ENCODE measurements at regions not wholly inside any gene's neighbourhood (a gene's known extent, or its start where the extent isn't known, plus 50 kb on each side); places are given as distances from the start of the nearest gene placed in this dataset.

DNA sequence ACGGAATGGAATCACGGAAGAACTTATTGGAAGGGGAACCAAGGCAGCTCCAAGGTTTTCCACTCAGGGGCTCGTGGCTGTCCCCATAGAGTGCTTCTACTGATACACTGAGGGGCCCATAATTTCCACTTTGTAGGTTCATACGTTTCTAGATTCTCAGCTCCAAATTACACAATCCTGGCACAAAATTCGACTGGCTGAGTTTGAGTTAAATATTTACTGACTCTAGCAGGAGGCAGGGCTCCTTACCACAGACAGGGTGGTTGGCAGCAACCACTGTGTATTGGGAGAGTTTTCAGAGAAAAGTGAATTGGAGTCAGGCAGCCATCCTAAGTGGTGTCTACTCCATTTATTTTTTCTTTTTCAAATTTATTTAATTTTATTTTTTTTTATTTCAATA is 55.4 kb upstream of the SEC61G start:
- Histone ChIP-seq H3K4me3 (ENCODE audit: low read depth, low read length) (no peak overlapping the region), H3K27me3 (ENCODE audit: control insufficient read depth, insufficient read depth, low read length) (no peaks in the 10 kb centered on the region), H3K36me3 (ENCODE audit: control insufficient read depth, insufficient read depth, low read length) (no peaks in the 10 kb centered on the region)
- POLR2A ChIA-PET: no interaction called here
- TF ChIP-seq, protein P1, sequence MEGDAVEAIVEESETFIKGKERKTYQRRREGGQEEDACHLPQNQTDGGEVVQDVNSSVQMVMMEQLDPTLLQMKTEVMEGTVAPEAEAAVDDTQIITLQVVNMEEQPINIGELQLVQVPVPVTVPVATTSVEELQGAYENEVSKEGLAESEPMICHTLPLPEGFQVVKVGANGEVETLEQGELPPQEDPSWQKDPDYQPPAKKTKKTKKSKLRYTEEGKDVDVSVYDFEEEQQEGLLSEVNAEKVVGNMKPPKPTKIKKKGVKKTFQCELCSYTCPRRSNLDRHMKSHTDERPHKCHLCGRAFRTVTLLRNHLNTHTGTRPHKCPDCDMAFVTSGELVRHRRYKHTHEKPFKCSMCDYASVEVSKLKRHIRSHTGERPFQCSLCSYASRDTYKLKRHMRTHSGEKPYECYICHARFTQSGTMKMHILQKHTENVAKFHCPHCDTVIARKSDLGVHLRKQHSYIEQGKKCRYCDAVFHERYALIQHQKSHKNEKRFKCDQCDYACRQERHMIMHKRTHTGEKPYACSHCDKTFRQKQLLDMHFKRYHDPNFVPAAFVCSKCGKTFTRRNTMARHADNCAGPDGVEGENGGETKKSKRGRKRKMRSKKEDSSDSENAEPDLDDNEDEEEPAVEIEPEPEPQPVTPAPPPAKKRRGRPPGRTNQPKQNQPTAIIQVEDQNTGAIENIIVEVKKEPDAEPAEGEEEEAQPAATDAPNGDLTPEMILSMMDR (IDR thresholded peaks at IDR 0.05; ENCODE audit: insufficient read depth, low read depth, low read length): no peak
- DNase-seq (ENCODE audit: low read depth): no peak
- CTCF ChIA-PET: no interaction called here

DNA sequence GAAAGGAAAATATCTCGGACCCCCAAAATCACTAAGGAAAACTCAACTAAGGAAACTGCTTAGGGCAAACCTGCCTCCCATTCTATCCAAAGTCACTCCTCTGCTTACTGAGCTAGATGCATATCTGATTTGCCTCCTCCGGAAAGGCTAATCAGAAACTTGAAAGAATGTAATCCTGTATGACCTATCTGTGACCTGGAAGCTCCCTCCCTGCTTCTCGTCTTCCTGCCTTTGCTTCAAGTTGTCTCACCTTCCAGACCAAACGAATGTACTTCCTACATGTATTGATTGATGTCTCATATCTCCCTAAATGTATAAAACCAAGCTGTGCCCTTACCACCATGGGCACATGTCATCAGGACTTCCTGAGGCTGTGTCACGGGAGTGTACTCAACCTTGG is 58.1 kb upstream of the SEC61G start:
- H3K27me3 ChIP-seq (ENCODE audit: control insufficient read depth, insufficient read depth, low read length): no peaks in the 10 kb centered on the region
- TF ChIP-seq, protein P1 (IDR thresholded peaks at IDR 0.05; ENCODE audit: insufficient read depth, low read depth, low read length): no peak
- no peak overlapping the region for H3K4me3 ChIP-seq (ENCODE audit: low read depth, low read length)
- ChIA-PET CTCF (interaction anchor here (0.6 kb wide), 1 partner anchor 413 kb away, joined by 3 read pairs; no protein-coding TSS in a partner anchor), POLR2A (no interaction called here)
- DNase-seq (ENCODE audit: low read depth): no peak
- no peaks in the 10 kb centered on the region for H3K36me3 ChIP-seq (ENCODE audit: control insufficient read depth, insufficient read depth, low read length)

DNA sequence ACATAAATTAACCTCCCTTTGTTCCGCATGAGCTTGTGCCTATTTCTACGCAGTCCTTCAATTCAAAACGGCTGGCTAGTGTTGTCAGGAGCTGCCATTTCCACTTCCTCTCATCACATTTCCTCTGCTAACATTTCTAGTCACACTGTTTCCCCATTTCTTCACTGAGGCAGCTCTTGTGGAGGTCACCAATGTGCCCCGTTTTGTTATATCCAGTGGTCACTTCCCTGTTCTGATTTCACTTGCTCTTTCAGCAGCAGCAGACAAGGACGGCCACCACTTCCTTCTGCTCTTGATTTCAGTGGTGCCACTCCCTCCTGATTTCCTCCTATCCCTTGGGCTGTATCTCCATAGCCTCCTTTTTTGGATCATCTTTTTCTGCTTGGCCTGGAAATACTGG is 64.8 kb upstream of the SEC61G start:
- TF ChIP-seq, protein P1 (IDR thresholded peaks at IDR 0.05; ENCODE audit: insufficient read depth, low read depth, low read length): no peak
- Histone ChIP-seq H3K27me3 (ENCODE audit: control insufficient read depth, insufficient read depth, low read length) (no peaks in the 10 kb centered on the region), H3K36me3 (ENCODE audit: control insufficient read depth, insufficient read depth, low read length) (no peaks in the 10 kb centered on the region), H3K4me3 (ENCODE audit: low read depth, low read length) (no peak overlapping the region)
- POLR2A ChIA-PET: no interaction called here
- CTCF ChIA-PET: interaction anchor here (1.0 to 1.3 kb wide), 2 partner anchors 10 to 19 kb away, joined by 3 read pairs; no protein-coding TSS in a partner anchor
- no peak for DNase-seq (ENCODE audit: low read depth)

DNA sequence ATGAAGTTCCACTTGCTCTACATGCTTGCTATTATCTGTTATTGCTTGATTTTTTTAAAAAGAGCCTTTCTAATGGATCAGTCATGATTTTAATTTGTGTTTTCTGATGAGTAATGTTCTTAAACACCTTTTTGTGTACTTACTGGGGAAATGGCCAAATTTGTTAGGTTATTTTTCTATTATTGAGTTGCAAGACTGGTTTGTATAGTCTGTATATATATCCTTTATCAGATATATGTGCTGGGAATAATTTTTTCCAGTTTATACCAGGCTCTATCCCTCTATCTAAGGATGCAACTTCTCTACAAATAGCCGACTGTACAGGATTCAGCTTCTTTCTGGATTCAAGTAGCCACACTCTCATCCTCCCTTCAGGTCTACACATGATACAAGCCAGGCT is 65.6 kb upstream of the SEC61G start:
- Histone ChIP-seq H3K36me3 (ENCODE audit: control insufficient read depth, insufficient read depth, low read length) (no peaks in the 10 kb centered on the region), H3K27me3 (ENCODE audit: control insufficient read depth, insufficient read depth, low read length) (no peaks in the 10 kb centered on the region), H3K4me3 (ENCODE audit: low read depth, low read length) (no peak overlapping the region)
- DNase-seq (ENCODE audit: low read depth): no peak
- POLR2A ChIA-PET: no interaction called here
- TF ChIP-seq, protein P1 (IDR thresholded peaks at IDR 0.05; ENCODE audit: insufficient read depth, low read depth, low read length): no peak
- CTCF ChIA-PET: no interaction called here

DNA sequence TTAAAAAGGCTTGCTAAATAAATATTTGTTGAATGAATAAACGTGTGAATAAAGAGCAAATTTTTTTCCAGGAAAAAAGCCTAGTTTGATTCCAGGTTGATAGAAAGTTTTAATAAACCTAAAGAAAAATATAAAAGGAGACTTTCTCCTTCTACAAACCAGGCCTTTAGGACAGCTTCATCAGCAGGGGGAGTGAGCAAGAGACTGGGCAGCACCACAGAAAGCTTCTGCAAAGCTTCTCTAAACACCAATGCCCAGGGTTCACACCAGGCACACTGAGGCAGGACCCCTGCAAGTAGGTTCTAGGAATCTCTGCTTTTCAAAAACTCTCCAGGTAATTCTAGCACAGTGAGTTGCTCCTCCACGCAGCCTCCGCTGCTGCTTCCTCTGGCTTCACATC is 66.4 kb upstream of the SEC61G start:
- CTCF ChIA-PET: no interaction called here

More for the DNA sequence above, 66.4 kb upstream of the SEC61G start:
- DNase-seq (ENCODE audit: low read depth): no peak
- POLR2A ChIA-PET: no interaction called here
- TF ChIP-seq, protein P1 (IDR thresholded peaks at IDR 0.05; ENCODE audit: insufficient read depth, low read depth, low read length): no peak
- no peaks in the 10 kb centered on the region for H3K36me3 ChIP-seq (ENCODE audit: control insufficient read depth, insufficient read depth, low read length)
- no peak overlapping the region for H3K4me3 ChIP-seq (ENCODE audit: low read depth, low read length)
- no peaks in the 10 kb centered on the region for H3K27me3 ChIP-seq (ENCODE audit: control insufficient read depth, insufficient read depth, low read length)
